ENCODE measurements at regions not wholly inside any gene's neighbourhood (a gene's known extent, or its start where the extent isn't known, plus 50 kb on each side); places are given as distances from the start of the nearest gene placed in this dataset.
"Not testable (repeated sequence)": the region's sequence is repeated elsewhere in the genome, so short reads cannot be mapped to it uniquely, and the experiment has no call there.

DNA sequence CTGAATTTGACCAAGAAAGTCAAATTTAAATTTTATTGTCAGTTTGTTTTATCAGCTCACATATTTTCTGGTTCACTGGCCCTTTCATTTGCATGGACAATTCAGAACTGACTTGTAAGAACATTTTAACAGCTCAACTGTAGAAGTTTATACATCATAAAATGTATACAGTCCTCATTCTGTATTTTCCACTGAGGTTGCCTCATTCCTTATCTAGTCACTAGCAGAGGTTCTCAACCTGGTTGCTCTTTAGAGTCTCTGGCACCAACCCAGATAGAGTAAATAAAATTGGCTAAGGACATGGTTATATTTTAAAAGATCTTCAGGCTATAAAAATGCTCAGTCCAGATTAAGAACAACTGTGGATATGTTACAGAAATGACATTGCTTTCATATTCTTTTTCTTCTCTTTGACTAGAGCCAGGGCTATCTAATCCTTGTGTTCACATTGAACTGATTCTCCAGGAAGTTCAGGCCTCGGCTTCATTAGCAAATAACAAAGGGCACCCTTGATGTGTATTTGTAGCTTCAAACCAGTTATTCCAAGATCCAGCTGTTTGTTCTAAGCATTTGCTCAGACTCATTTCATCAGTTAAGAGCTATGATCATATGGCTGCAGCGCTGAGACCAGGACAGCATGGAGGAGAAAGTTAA is 782.5 kb downstream of the ETS1 start:
- DNase-seq: no peak

GRCh38 chr11:127803755-127804154 is 783.6 kb downstream of the ETS1 start:
- DNase-seq: no peak

DNA sequence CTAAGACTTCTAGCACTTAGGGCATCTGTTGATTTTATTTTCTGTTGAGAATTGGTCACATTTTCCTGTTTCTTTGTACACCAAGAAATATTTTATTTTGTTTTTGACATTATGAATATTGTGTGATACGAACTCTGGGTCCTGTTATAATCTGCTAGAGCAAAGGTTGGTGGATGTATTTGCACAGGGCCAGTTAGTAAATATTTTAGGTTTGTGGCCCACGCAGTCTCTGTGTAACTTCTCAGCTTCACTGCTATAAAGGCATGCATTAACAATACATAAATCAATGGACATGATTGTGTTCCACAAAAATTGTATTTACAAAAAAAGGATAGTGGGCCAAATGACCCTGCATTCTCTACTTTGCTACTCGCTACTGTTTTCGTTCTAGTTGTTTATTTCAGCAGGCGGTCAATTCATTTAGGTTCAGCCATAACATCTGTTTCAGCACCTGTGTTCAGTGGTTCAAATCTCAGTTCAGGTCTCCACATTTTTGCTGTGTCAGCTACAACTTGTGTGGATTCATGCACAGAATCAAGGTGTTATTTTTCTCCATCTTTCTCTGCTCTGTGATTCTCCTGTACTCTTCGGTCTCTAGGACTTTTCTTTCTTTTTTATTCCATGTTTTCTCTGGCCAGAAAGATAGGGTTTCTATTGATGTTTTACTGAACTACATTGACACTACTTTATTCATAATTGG is 786.2 kb downstream of the ETS1 start:
- DNase-seq: no peak

DNA sequence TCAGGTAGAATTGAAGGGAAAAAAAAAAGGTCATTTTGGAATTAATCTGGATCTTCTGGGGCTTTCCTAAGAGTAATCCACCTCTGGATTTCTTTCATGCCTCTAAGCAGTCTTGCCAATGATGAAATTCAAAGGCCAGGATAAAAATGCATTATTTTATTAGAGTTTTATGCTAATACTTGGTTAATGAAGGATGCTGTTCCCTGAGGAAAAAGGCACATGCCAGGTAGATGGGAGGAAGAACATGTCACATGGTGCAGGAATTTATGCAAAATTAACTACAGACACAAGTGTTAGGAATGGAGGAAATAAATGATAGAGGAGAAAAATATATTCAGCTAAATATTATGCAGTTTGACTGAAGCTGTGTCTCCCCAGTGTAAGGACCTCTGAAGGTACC is 792.0 kb downstream of the ETS1 start:
- no peak for DNase-seq

GRCh38 chr11:127791844-127792243 is 791.3 kb upstream of the KIRREL3 start:
- DNase-seq: no peak

DNA sequence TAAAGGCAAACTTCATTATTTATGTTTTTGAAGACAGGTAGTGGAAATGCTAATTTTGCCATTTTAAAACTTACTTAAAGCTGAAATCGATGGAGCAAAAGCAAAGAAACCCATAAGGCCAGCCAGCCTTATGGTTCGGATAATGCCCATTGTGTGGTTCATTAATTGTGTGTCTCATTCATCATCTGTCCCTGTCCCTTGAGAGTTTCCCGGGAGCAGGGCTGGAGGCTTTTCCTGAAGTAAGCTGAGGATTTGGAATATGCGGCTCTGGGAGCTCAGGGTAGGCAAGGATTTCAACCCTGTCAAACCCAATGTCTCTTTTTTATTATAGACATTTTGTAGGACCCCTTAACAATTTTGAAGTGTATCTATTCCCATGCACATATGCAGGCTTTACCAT is 790.0 kb upstream of the KIRREL3 start:
- DNase-seq: no peak

- DNase-seq: no peak
Measured at GRCh38 chr11:127789927-127790326, 789.4 kb upstream of the KIRREL3 start.

- DNase-seq: not testable (repeated sequence)
Measured at GRCh38 chr11:127772938-127773337, 772.4 kb upstream of the KIRREL3 start.

GRCh38 chr11:127768931-127769330 is 768.4 kb upstream of the KIRREL3 start:
- DNase-seq: not testable (repeated sequence)

DNA sequence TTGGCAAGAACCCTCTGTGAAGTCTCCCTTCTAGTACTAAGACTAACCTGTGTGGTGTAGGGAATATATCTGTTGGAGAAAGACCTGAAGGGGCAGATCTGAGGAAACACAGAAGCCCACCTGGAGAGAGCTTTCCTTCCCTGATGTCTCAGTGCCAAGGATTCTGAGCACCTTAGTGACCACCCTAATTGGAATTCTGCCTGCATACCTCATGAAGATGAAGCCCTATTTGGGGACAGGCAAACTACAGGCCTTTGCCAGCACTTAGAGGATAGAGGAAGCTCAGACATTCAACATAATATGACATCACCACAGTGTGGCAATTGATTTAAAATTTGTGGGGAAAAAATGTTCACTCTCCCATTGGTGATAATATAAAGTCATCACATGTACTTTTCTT is 766.2 kb upstream of the KIRREL3 start:
- DNase-seq: no peak

DNA sequence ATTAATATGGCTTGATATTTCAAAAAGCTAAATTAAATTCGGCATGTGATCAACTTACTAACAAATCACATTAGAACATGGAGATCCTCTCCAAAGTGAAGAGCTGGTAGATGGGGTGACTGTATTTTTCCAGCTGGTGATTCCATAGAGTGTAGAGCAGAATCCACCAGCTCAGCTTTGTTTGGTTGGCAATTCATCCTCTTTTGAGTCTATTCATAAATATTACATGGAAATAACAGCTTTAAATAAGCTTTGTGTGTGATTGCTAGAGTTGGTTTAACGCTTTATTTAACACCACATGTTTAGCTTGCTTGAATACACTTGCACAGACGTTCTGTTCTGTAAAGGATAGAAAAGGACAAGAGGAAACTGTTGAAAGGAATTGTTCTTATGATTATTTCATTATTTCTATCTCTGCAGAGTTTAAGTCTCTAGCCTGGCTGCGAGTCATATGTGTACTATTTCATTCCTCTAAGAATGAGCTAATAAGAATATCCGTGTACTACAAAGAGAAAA is 738.3 kb upstream of the KIRREL3 start:
- no peak for DNase-seq

- no peak for DNase-seq
Measured at GRCh38 chr11:127737499-127737898, 736.9 kb upstream of the KIRREL3 start.

- DNase-seq: no peak
Measured at GRCh38 chr11:127733552-127733951, 733.0 kb upstream of the KIRREL3 start.

DNA sequence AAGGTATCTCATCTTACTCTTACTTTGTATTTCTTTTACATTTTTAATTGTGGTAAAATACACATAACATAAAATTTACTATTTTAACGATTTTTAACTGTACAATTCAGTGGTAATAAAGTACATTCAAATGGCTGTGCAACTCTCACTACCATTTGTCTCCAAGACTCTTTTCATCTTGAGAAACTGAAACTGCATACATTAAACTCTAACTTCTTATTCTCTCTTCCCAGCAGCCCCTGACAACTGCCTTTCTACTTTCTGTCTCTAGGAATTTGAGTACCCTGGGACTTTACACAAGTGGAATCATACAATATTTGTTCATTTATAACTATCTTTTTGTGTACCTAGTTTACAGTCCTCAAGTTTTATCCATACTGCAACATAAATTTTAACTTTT is 725.8 kb upstream of the KIRREL3 start:
- no peak for DNase-seq

DNA sequence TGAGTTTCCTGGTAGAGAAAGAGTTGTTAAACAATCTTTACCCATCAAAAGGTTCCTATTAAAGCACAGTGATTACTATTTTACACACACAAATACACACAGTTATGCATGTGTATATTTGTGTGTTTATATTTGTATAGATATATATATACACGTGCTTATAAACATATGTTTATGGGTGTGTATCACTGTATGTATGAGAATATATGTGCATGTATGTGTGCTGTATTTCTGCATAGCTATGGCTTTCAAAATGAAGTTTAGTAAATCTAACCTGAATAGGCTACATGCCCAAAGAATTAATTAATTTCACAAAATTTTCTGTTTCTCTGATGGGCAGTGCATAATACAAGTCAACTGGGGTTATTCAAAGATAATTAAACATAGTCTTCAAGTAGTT is 723.1 kb upstream of the KIRREL3 start:
- no peak for DNase-seq

GRCh38 chr11:127713226-127713625 is 712.7 kb upstream of the KIRREL3 start:
- DNase-seq: no peak

DNA sequence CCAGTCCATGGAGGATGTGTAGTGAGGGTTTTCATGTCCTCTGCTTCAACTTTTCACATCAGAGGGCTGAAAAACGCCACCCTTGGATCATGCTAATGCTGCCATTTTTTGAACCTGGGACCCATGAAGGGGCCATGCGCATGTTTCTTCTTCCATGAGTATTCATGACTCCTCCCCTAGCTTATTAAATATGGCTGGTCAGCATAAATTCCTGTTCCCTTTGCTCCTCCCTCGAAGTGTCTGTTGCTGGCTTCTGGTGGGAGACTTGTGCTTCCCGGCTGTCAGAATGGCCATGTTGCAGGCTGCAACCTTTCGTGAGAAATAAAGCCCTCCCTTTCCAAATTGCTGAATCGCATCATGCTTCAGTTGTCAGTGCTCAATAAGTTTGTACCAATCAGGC is 711.2 kb upstream of the KIRREL3 start:
- no peak for DNase-seq

GRCh38 chr11:127710831-127711230 is 710.3 kb upstream of the KIRREL3 start:
- no peak for DNase-seq

DNA sequence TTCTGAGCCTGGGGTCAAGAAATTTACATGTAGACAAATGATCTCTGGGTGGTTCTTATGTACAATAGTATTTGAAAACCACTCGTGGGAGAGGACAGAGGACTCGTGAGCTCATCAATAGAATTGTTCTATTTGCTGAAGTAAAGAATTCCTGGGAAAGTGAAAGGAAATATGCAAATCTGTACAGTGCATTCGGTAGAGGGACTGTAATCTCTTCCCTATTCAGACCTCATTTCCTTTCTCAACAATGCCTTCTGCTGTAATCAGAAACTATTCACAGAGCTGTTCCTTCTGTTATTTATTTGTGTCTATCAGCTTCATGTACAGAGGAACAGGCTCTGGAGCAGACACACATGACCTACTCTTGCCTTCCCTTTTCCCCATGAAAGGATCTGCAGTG is 709.4 kb upstream of the KIRREL3 start:
- DNase-seq: no peak

- no peak for DNase-seq
Measured at GRCh38 chr11:127693686-127694085, 693.1 kb upstream of the KIRREL3 start.

DNA sequence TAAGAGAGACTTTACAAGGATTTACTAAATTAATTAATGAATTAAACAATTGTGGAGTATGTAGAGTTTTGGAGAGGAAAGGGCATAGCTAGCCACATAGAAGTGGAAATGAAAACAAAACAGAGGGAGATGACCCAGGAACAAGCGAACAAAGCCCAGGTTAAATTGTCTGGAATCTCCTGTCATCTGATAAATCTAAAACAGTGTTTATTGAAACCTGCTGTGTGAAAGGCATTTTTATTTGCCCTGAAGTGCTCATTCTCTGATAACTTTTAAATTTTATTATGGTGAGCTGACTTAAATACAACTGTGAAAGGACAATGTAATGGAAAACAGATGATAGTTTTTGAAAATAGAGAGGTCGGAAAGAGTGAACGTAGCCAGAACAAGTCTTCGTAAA is 682.8 kb upstream of the KIRREL3 start:
- no peak for DNase-seq

- no peak for DNase-seq
Measured at GRCh38 chr11:127679816-127680545, 679.4 kb upstream of the KIRREL3 start.

DNA sequence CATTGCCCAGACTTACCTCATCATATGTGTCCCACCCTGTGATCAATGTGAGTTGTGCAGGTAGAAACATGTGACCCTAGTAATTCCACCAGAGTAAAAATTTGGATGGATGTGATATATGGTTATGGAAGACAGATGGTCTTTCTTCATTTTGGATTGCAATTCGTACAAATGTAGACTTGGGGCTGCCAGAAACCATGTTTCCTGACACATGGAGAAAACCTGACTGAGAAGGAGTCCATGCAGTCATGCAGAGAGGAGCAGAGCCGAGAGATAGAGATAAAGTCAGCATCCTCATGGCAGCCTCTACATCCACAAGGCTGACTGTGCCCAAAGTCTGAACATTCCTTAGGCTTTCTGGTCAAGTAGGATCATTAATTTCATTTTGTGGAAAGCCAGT is 678.1 kb upstream of the KIRREL3 start:
- no peak for DNase-seq
